Mesothelial cell of epicardium (in vitro differentiated cells): ENCODE measurements at regions not wholly inside any gene's neighbourhood (a gene's known extent, or its start where the extent isn't known, plus 50 kb on each side); places are given as distances from the start of the nearest gene placed in this dataset.

Experiments used
- DNase-seq, 2 experiments: peaks; one replicate each; pipeline ENCODE4 v3.0.0; 2021; ENCODE audit warnings: low spot score in 2 of 2; ENCODE audit not compliant: unreplicated experiment in 2 of 2
- H3K27ac Mint-ChIP-seq: 2 replicates; pipeline ENCODE4 v1.8.0; 2021; ENCODE audit warnings: mixed read lengths
- H3K27me3 Mint-ChIP-seq: 2 replicates; pipeline ENCODE4 v1.8.0; 2021; ENCODE audit warnings: low read depth, mixed read lengths
- H3K36me3 Mint-ChIP-seq: 2 replicates; pipeline ENCODE4 v1.8.0; 2021; ENCODE audit warnings: mixed read lengths
- H3K4me1 Mint-ChIP-seq: 2 replicates; pipeline ENCODE4 v1.8.0; 2021; ENCODE audit warnings: mixed read lengths
- H3K4me3 Mint-ChIP-seq: 2 replicates; pipeline ENCODE4 v1.8.0; 2021; ENCODE audit warnings: mild to moderate bottlenecking, moderate library complexity, mixed read lengths
- H3K9me3 Mint-ChIP-seq: 2 replicates; pipeline ENCODE4 v1.8.0; 2021; ENCODE audit warnings: mixed read lengths
- CTCF ChIP-seq: fragments of 200-600 bp; sonication (generic); IDR thresholded peaks from one replicate; pipeline ENCODE4 v1.5.0; 2021; ENCODE audit warnings: antibody characterized with exemption; ENCODE audit not compliant: unreplicated experiment

GRCh38 chr3:101148001-101148400 is 154.8 kb upstream of the ABI3BP start:
- H3K27me3 Mint-ChIP-seq: peaks cover 9% of the 10 kb centered on the region
- H3K4me3 Mint-ChIP-seq: no peak overlapping the region
- H3K36me3 Mint-ChIP-seq: no peaks in the 10 kb centered on the region
- no peaks in the 10 kb centered on the region for H3K4me1 Mint-ChIP-seq
- no peaks in the 10 kb centered on the region for H3K9me3 Mint-ChIP-seq
- no peak for DNase-seq
- no peak overlapping the region for H3K27ac Mint-ChIP-seq
- TF ChIP-seq CTCF: no peak

GRCh38 chr3:101146946-101147345 is 153.7 kb upstream of the ABI3BP start:
- Mint-ChIP-seq H3K27ac (no peak overlapping the region), H3K36me3 (no peaks in the 10 kb centered on the region)

GRCh38 chr3:101144105-101144504 is 150.9 kb upstream of the ABI3BP start:
- no peak for TF ChIP-seq CTCF
- Mint-ChIP-seq H3K4me1 (peaks cover 5% of the 10 kb centered on the region), H3K27ac (no peak overlapping the region), H3K27me3 (peaks cover 6% of the 10 kb centered on the region), H3K4me3 (no peak overlapping the region), H3K9me3 (no peaks in the 10 kb centered on the region), H3K36me3 (no peaks in the 10 kb centered on the region)
- no peak for DNase-seq

More at GRCh38 chr3:101146946-101147345, 153.7 kb upstream of the ABI3BP start:
- Mint-ChIP-seq H3K9me3 (no peaks in the 10 kb centered on the region), H3K4me1 (peaks cover 4% of the 10 kb centered on the region), H3K27me3 (peaks cover 9% of the 10 kb centered on the region), H3K4me3 (no peak overlapping the region)
- TF ChIP-seq CTCF: no peak
- DNase-seq: no peak

- TF ChIP-seq CTCF: no peak
- no peaks in the 10 kb centered on the region for H3K9me3 Mint-ChIP-seq
- H3K27me3 Mint-ChIP-seq: peaks cover 4% of the 10 kb centered on the region
- no peaks in the 10 kb centered on the region for H3K36me3 Mint-ChIP-seq
- H3K27ac Mint-ChIP-seq: no peak overlapping the region
- H3K4me3 Mint-ChIP-seq: no peak overlapping the region
- H3K4me1 Mint-ChIP-seq: peaks cover 5% of the 10 kb centered on the region
- no peak for DNase-seq
Measured at GRCh38 chr3:101143012-101143411, 149.8 kb upstream of the ABI3BP start.

GRCh38 chr3:101142160-101142559 is 148.9 kb upstream of the ABI3BP start:
- Mint-ChIP-seq H3K36me3 (no peaks in the 10 kb centered on the region), H3K27me3 (peaks cover 3% of the 10 kb centered on the region), H3K27ac (no peak overlapping the region), H3K4me3 (no peak overlapping the region), H3K9me3 (no peaks in the 10 kb centered on the region), H3K4me1 (peaks cover 5% of the 10 kb centered on the region)
- TF ChIP-seq CTCF: no peak
- DNase-seq: no peak

- no peak overlapping the region for H3K27ac Mint-ChIP-seq
Measured at GRCh38 chr3:101141135-101141534, 147.9 kb upstream of the ABI3BP start.

More at GRCh38 chr3:101141135-101141534, 147.9 kb upstream of the ABI3BP start:
- TF ChIP-seq CTCF: no peak
- Mint-ChIP-seq H3K4me3 (no peak overlapping the region), H3K36me3 (no peaks in the 10 kb centered on the region), H3K4me1 (peaks cover 5% of the 10 kb centered on the region), H3K27me3 (no peaks in the 10 kb centered on the region), H3K9me3 (no peaks in the 10 kb centered on the region)
- DNase-seq: no peak
